H1 (cell line): ENCODE measurements at regions not wholly inside any gene's neighbourhood (a gene's known extent, or its start where the extent isn't known, plus 50 kb on each side); places are given as distances from the start of the nearest gene placed in this dataset.

Source experiments
- CTCF ChIA-PET: fragments of 300-600 bp; sonication (Branson Sonifier 250); formaldehyde crosslinking; loops from one replicate; lab custom pipeline; 2021; ENCODE audit not compliant: partially characterized antibody; lab: Charles Lee
- POLR2A ChIA-PET: fragments of 300-600 bp; sonication (Branson Sonifier 250); formaldehyde crosslinking; loops from one replicate; lab custom pipeline; 2021; ENCODE audit warnings: inconsistent platforms; ENCODE audit not compliant: partially characterized antibody; lab: Charles Lee
- DNase-seq, 2 experiments: peaks; one replicate each; pipeline versions ENCODE4 v3.0.0 to v3.0.0-alpha.2; 2010 to 2022; ENCODE audit warnings: low spot score in 2 of 2, low read depth in 1 of 2, mixed read lengths in 1 of 2
- FAIRE-seq: peaks from 2 replicates; lab custom pipeline; 2011; peaks lifted over from hg19 to GRCh38; lab: Jason Lieb, UNC
- H2AFZ ChIP-seq: 2 replicates; pipeline ENCODE4 v1.8.1; 2012; ENCODE audit warnings: low read length, inconsistent platforms
- H2AK5ac ChIP-seq: 2 replicates; pipeline ENCODE4 v1.6.1; 2013; ENCODE audit warnings: low read depth, low read length
- H2BK120ac ChIP-seq: replicated peaks from 2 replicates; pipeline ENCODE3; 2013; ENCODE audit warnings: low read depth, low read length, inconsistent platforms
- H2BK12ac ChIP-seq: 2 replicates; pipeline ENCODE4 v1.6.1; 2013; ENCODE audit warnings: low read depth, low read length
- H2BK15ac ChIP-seq: 2 replicates; pipeline ENCODE4 v1.6.1; 2013; ENCODE audit warnings: low read length
- H2BK20ac ChIP-seq: 2 replicates; pipeline ENCODE4 v1.6.1; 2013; ENCODE audit warnings: low read length
- H2BK5ac ChIP-seq: 2 replicates; pipeline ENCODE4 v1.6.1; 2013; ENCODE audit warnings: low read depth, low read length
- H3K14ac ChIP-seq: 2 replicates; pipeline ENCODE4 v1.6.1; 2013; ENCODE audit warnings: inconsistent platforms; ENCODE audit not compliant: insufficient read length
- H3K18ac ChIP-seq: 2 replicates; pipeline ENCODE4 v1.6.1; 2013; ENCODE audit warnings: low read length; ENCODE audit errors: extremely low read depth
- H3K23ac ChIP-seq: 2 replicates; pipeline ENCODE4 v1.6.1; 2013; ENCODE audit warnings: inconsistent platforms; ENCODE audit not compliant: insufficient read length
- H3K23me2 ChIP-seq: 2 replicates; pipeline ENCODE4 v1.6.1; 2013; ENCODE audit warnings: low read depth, low read length
- H3K27ac ChIP-seq: 2 replicates; pipeline ENCODE4 v1.6.1; 2011; ENCODE audit warnings: low read depth, low read length, inconsistent platforms
- H3K27me3 ChIP-seq, 4 experiments: replicated peaks in 1 of 4; 1 replicate in 1 of 4; 2 replicates in 3 of 4; pipeline versions ENCODE4 v1.6.1 to v1.8.1; 2011 to 2013; ENCODE audit warnings: low read length in 3 of 4, mild to moderate bottlenecking in 3 of 4, inconsistent platforms in 2 of 4, mixed read lengths in 2 of 4, moderate library complexity in 1 of 4; ENCODE audit not compliant: control insufficient read depth in 3 of 4, insufficient read depth in 3 of 4; ENCODE audit errors: extremely low read depth in 1 of 4
- H3K36me3 ChIP-seq, 4 experiments: 2 replicates each; pipeline versions ENCODE4 v1.6.1 to v1.8.1; 2011 to 2013; ENCODE audit warnings: mild to moderate bottlenecking in 4 of 4, low read length in 3 of 4, moderate library complexity in 2 of 4, control low read depth in 1 of 4, inconsistent platforms in 1 of 4; ENCODE audit not compliant: insufficient read depth in 4 of 4, control insufficient read depth in 2 of 4
- H3K4ac ChIP-seq: replicated peaks from 2 replicates; pipeline ENCODE3; 2013; ENCODE audit warnings: low read length, low read depth, mixed read lengths, inconsistent platforms; ENCODE audit not compliant: insufficient read length
- H3K4me1 ChIP-seq, 4 experiments: replicated peaks in 1 of 4; 1 replicate in 1 of 4; 2 replicates in 3 of 4; pipeline versions ENCODE4 v1.6.1 to v1.8.1; 2011 to 2013; ENCODE audit warnings: low read length in 3 of 4, inconsistent platforms in 2 of 4, mixed read lengths in 1 of 4; ENCODE audit not compliant: insufficient read depth in 4 of 4, control insufficient read depth in 3 of 4
- H3K4me2 ChIP-seq, 2 experiments: 2 replicates each; pipeline versions ENCODE4 v1.6.1 to v1.8.1; 2011 to 2013; ENCODE audit warnings: low read depth in 2 of 2, low read length in 2 of 2, control low read depth in 1 of 2, inconsistent platforms in 1 of 2, mild to moderate bottlenecking in 1 of 2; ENCODE audit not compliant: insufficient read depth in 1 of 2
- H3K4me3 ChIP-seq, 4 experiments: fragments of 200-600, 300-600 bp in 1 of 4; sonication (generic), shearing (Covaris generic), sonication (Bioruptor Twin) in 1 of 4; 2 replicates each; pipeline versions ENCODE4 v1.5.1 to v1.8.1; 2011 to 2016; ENCODE audit warnings: low read length in 4 of 4, low read depth in 3 of 4, control low read depth in 2 of 4, inconsistent platforms in 2 of 4, mild to moderate bottlenecking in 2 of 4, mixed read lengths in 1 of 4, moderate library complexity in 1 of 4; ENCODE audit not compliant: insufficient read depth in 2 of 4; ENCODE audit errors: extremely low read depth in 1 of 4
- H3K56ac ChIP-seq: replicated peaks from 2 replicates; pipeline ENCODE3; 2013; ENCODE audit warnings: low read depth, mild to moderate bottlenecking, mixed read lengths, low read length, inconsistent platforms; ENCODE audit not compliant: insufficient read length
- H3K79me1 ChIP-seq: 2 replicates; pipeline ENCODE4 v1.6.1; 2013; ENCODE audit warnings: low read depth, low read length, control low read depth
- H3K79me2 ChIP-seq, 2 experiments: 2 replicates each; pipeline versions ENCODE4 v1.6.1 to v1.8.1; 2012 to 2013; ENCODE audit warnings: low read length in 2 of 2, mild to moderate bottlenecking in 2 of 2, inconsistent platforms in 1 of 2; ENCODE audit not compliant: insufficient read depth in 2 of 2, control insufficient read depth in 1 of 2
- H3K9ac ChIP-seq, 4 experiments: replicated peaks in 1 of 4; 1 replicate in 1 of 4; 2 replicates in 3 of 4; pipeline versions ENCODE4 v1.6.1 to v1.8.1; 2011 to 2013; ENCODE audit warnings: low read depth in 3 of 4, low read length in 3 of 4, control low read depth in 2 of 4, mild to moderate bottlenecking in 2 of 4, moderate library complexity in 2 of 4, inconsistent platforms in 1 of 4; ENCODE audit errors: extremely low read depth in 1 of 4
- H3K9me3 ChIP-seq, 2 experiments: 2 replicates each; pipeline versions ENCODE4 v1.6.1 to v1.8.1; 2012 to 2013; ENCODE audit warnings: mild to moderate bottlenecking in 2 of 2, moderate library complexity in 2 of 2, control low read depth in 1 of 2, inconsistent platforms in 1 of 2, low read depth in 1 of 2, low read length in 1 of 2, mixed read lengths in 1 of 2; ENCODE audit not compliant: insufficient read depth in 2 of 2
- H4K20me1 ChIP-seq, 2 experiments: replicated peaks in 1 of 2; 2 replicates each; pipeline versions ENCODE3 to v1.8.1; 2011 to 2013; ENCODE audit warnings: inconsistent platforms in 2 of 2, low read length in 2 of 2, mild to moderate bottlenecking in 1 of 2; ENCODE audit not compliant: insufficient read depth in 2 of 2, control insufficient read depth in 1 of 2
- H4K5ac ChIP-seq: 2 replicates; pipeline ENCODE4 v1.6.1; 2013; ENCODE audit warnings: low read length, low read depth, mixed read lengths, inconsistent platforms; ENCODE audit not compliant: insufficient read length
- H4K8ac ChIP-seq: 2 replicates; pipeline ENCODE4 v1.8.0; 2013; ENCODE audit warnings: mild to moderate bottlenecking, moderate library complexity, low read length, inconsistent platforms; ENCODE audit not compliant: insufficient read depth; ENCODE audit errors: extremely low read depth
- H4K91ac ChIP-seq: replicated peaks from 2 replicates; pipeline ENCODE3; 2013; ENCODE audit warnings: low read length, mixed read lengths, inconsistent platforms; ENCODE audit not compliant: insufficient read length
- GABPA ChIP-seq: IDR thresholded peaks from 2 replicates; pipeline ENCODE4 v1.6.1; 2011; ENCODE audit warnings: mild to moderate bottlenecking, low read length, moderate library complexity, borderline replicate concordance; ENCODE audit not compliant: insufficient read depth
- POU5F1 ChIP-seq: IDR thresholded peaks from 2 replicates; pipeline ENCODE4 v1.6.1; 2011; ENCODE audit warnings: low read depth, mild to moderate bottlenecking, low read length, moderate library complexity
- RXRA ChIP-seq: IDR thresholded peaks from 2 replicates; pipeline ENCODE4 v1.6.1; 2011; ENCODE audit warnings: low read depth, mild to moderate bottlenecking, low read length, moderate library complexity; ENCODE audit not compliant: insufficient read depth
- SIRT6 ChIP-seq: IDR thresholded peaks from one replicate; pipeline ENCODE4 v1.7.1; 2012; ENCODE audit warnings: low read length, inconsistent platforms
- SP2 ChIP-seq: IDR thresholded peaks from 2 replicates; pipeline ENCODE4 v1.6.1; 2012; ENCODE audit warnings: mild to moderate bottlenecking, low read length, inconsistent platforms
- YY1 ChIP-seq: IDR thresholded peaks from 2 replicates; pipeline ENCODE4 v1.6.1; 2011; ENCODE audit warnings: low read depth, mild to moderate bottlenecking, low read length
- WGBS, 2 experiments: shearing (Covaris generic) in 1 of 2; methylation state at CpG; one replicate each; pipeline versions ENCODE4 v1.1.6 to v1.1.7; 2013 to 2015; ENCODE audit warnings: low lambda C conversion rate in 2 of 2, mixed read lengths in 2 of 2, inconsistent platforms in 1 of 2, low coverage in 1 of 2, missing lambda C conversion rate in 1 of 2; ENCODE audit not compliant: insufficient replicate concordance in 2 of 2, insufficient coverage in 1 of 2, insufficient read length in 1 of 2; ENCODE audit errors: extremely low coverage in 1 of 2, missing lambda C conversion rate in 1 of 2; 5-methylcytosine and 5-hydroxymethylcytosine counted together
- TF ChIP-seq, protein P1 (sequence below): IDR thresholded peaks from 2 replicates; pipeline ENCODE4 v1.6.1; 2012; ENCODE audit warnings: inconsistent platforms
- TF ChIP-seq, protein P2 (sequence below): IDR thresholded peaks from 2 replicates; pipeline ENCODE4 v1.6.1; 2011; ENCODE audit warnings: low read length, improper control_type of control experiment

DNA sequence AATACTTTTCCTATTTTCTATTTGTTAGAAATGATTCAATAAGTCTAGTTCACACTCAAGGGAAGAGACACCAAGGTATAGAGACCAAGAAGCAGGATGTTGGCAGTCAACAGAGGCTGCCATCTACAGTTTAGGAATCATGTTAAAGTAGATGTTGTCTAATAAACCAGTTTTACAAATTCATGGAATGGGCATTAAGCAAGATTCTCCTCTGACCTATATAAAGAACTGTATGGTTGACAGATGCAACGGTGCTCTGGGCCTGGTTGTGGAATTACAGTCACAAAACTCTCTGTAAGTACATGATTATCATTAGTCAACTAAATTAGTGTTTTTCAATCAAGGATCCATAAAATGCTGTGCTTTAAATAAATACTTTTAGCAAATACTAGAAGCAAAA lies 475.1 kb downstream of the NAV3 start:
- Histone ChIP-seq H3K4me2 (no peak overlapping the region), H4K91ac (no peak overlapping the region), H4K20me1 (no peaks in the 10 kb centered on the region), H2BK15ac (no peak overlapping the region), H3K23me2 (no peaks in the 10 kb centered on the region), H3K9me3 (peaks cover 0 to 4% of the 10 kb centered on the region in 2 experiments; a peak in 1 of 4 replicates), H3K18ac (no peak overlapping the region), H3K4me3 (no peak overlapping the region), H3K79me1 (no peaks in the 10 kb centered on the region), H3K4ac (no peak overlapping the region), H3K14ac (no peak overlapping the region), H2BK120ac (no peak overlapping the region), H4K5ac (no peak overlapping the region), H2AK5ac (no peak overlapping the region), H3K9ac (no peak overlapping the region)
- DNase-seq: no peak
- no peak for FAIRE-seq
- no peak for TF ChIP-seq SP2
- no peak for TF ChIP-seq RXRA
- TF ChIP-seq SIRT6: no peak
- TF ChIP-seq YY1: no peak
- TF ChIP-seq, protein P1, sequence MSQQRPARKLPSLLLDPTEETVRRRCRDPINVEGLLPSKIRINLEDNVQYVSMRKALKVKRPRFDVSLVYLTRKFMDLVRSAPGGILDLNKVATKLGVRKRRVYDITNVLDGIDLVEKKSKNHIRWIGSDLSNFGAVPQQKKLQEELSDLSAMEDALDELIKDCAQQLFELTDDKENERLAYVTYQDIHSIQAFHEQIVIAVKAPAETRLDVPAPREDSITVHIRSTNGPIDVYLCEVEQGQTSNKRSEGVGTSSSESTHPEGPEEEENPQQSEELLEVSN: no peak
- TF ChIP-seq, protein P2, sequence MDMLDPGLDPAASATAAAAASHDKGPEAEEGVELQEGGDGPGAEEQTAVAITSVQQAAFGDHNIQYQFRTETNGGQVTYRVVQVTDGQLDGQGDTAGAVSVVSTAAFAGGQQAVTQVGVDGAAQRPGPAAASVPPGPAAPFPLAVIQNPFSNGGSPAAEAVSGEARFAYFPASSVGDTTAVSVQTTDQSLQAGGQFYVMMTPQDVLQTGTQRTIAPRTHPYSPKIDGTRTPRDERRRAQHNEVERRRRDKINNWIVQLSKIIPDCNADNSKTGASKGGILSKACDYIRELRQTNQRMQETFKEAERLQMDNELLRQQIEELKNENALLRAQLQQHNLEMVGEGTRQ: no peak
- TF ChIP-seq POU5F1: no peak
- TF ChIP-seq GABPA: no peak
- TF ChIP-seq, all 59 proteins: peak for 0
- 92% methylated on average over 1 of the region's 1 CpG; no CpG with 5 or more reads in 1 of the 2 experiments for WGBS, 2 experiments
- no peak overlapping the region for H3K27ac ChIP-seq
- ChIA-PET POLR2A (no interaction called here), CTCF (no interaction called here)
- no peak overlapping the region for H2BK12ac ChIP-seq
- no peak overlapping the region for H2BK20ac ChIP-seq
- no peak overlapping the region for H2BK5ac ChIP-seq
- no peak overlapping the region for H4K8ac ChIP-seq
- no peaks in the 10 kb centered on the region for H3K4me1 ChIP-seq
- no peaks in the 10 kb centered on the region for H3K36me3 ChIP-seq
- no peak overlapping the region for H3K23ac ChIP-seq
- no peaks in the 10 kb centered on the region for H3K79me2 ChIP-seq
- H2AFZ ChIP-seq: no peak overlapping the region
- no peaks in the 10 kb centered on the region for H3K27me3 ChIP-seq
- H3K56ac ChIP-seq: no peak overlapping the region
